Fibroblast of lung (primary cell): ENCODE measurements at regions not wholly inside any gene's neighbourhood (a gene's known extent, or its start where the extent isn't known, plus 50 kb on each side); places are given as distances from the start of the nearest gene placed in this dataset.

Experiments used
- DNase-seq, 2 donors: peaks; one replicate each; pipeline versions ENCODE4 v3.0.0 to v3.0.0-alpha.2; 2010; ENCODE audit warnings: low read depth in 2 of 2
- H2AFZ ChIP-seq: 2 replicates; pipeline ENCODE4 v1.5.1; 2012; ENCODE audit warnings: low read length, control low read depth, inconsistent platforms
- H3K27ac ChIP-seq: 2 replicates; pipeline ENCODE4 v1.5.1; 2011; ENCODE audit warnings: low read length, control low read depth; ENCODE audit not compliant: insufficient read depth
- H3K27me3 ChIP-seq: 2 replicates; pipeline ENCODE4 v1.5.1; 2011; ENCODE audit warnings: mild to moderate bottlenecking, low read length; ENCODE audit not compliant: control insufficient read depth, insufficient read depth
- H3K36me3 ChIP-seq: 2 replicates; pipeline ENCODE4 v1.5.1; 2011; ENCODE audit warnings: low read length; ENCODE audit not compliant: control insufficient read depth, insufficient read depth
- H3K4me1 ChIP-seq: 2 replicates; pipeline ENCODE4 v1.5.1; 2011; ENCODE audit warnings: low read length; ENCODE audit not compliant: control insufficient read depth, insufficient read depth; ENCODE audit errors: extremely low read depth
- H3K4me2 ChIP-seq: 2 replicates; pipeline ENCODE4 v1.5.1; 2011; ENCODE audit warnings: low read length, control low read depth; ENCODE audit not compliant: insufficient read depth; ENCODE audit errors: extremely low read depth
- H3K4me3 ChIP-seq, 4 experiments: fragments of 200-600 bp in 1 of 4; sonication (generic) in 1 of 4; replicated peaks in 1 of 4; 2 replicates each; pipeline ENCODE4 v1.5.1; 2011 to 2016; ENCODE audit warnings: low read length in 4 of 4, low read depth in 3 of 4, mild to moderate bottlenecking in 3 of 4, control low read depth in 2 of 4, inconsistent platforms in 1 of 4, mixed read lengths in 1 of 4; ENCODE audit not compliant: insufficient read depth in 1 of 4; ENCODE audit errors: control extremely low read depth in 1 of 4
- H3K79me2 ChIP-seq: 2 replicates; pipeline ENCODE4 v1.5.1; 2012; ENCODE audit warnings: mild to moderate bottlenecking, low read length, inconsistent platforms; ENCODE audit not compliant: control insufficient read depth, insufficient read depth
- H3K9ac ChIP-seq: 2 replicates; pipeline ENCODE4 v1.5.1; 2011; ENCODE audit warnings: mild to moderate bottlenecking, low read length, control low read depth; ENCODE audit not compliant: insufficient read depth
- H3K9me3 ChIP-seq: 2 replicates; pipeline ENCODE4 v1.5.1; 2012; ENCODE audit warnings: low read depth, low read length; ENCODE audit not compliant: control insufficient read depth, insufficient read depth
- H4K20me1 ChIP-seq: 2 replicates; pipeline ENCODE4 v1.5.1; 2011; ENCODE audit warnings: low read length; ENCODE audit not compliant: control insufficient read depth, insufficient read depth; ENCODE audit errors: extremely low read depth
- EZH2 ChIP-seq: IDR thresholded peaks from 2 replicates; pipeline ENCODE4 v1.5.1; 2012; ENCODE audit warnings: low read length, control low read depth, mild to moderate bottlenecking; ENCODE audit errors: missing control alignments
- TF ChIP-seq, protein P1 (sequence below), 2 donors: IDR thresholded peaks in 1 of 2; conservative IDR thresholded peaks in 1 of 2; 1 replicate in 1 of 2; 2 replicates in 1 of 2; pipeline ENCODE4 v1.5.1; 2011 to 2012; ENCODE audit warnings: low read length in 2 of 2, control low read depth in 1 of 2, inconsistent platforms in 1 of 2, low read depth in 1 of 2, mild to moderate bottlenecking in 1 of 2

DNA sequence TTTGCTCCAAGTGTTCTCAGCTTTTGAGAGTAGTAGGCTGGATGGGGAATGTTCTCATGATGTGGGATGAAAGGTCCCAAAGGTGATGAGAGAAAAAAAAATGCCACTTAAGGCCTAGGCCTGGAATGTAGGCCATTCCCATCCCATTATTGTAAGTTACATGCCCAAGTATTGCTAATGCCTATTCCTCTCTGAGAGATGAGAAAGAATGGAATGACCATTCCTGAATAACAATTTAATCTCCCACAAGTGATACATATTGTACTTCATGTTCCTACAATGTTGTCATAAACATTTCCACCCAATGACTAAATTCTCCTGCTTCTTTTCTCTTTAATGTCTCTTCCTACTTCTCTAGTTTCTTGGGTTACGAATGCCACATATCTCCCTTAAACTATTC is 102.8 kb upstream of the KCNJ16 start:
- H3K27ac ChIP-seq: no peak overlapping the region
- H3K36me3 ChIP-seq: no peaks in the 10 kb centered on the region
- H3K4me1 ChIP-seq: no peaks in the 10 kb centered on the region
- H2AFZ ChIP-seq: no peak overlapping the region
- no peaks in the 10 kb centered on the region for H3K9me3 ChIP-seq
- H3K4me3 ChIP-seq: no peak overlapping the region
- DNase-seq: peak in 1 of 2 donors; percentile 43
- H3K27me3 ChIP-seq: no peaks in the 10 kb centered on the region
- H3K79me2 ChIP-seq: no peaks in the 10 kb centered on the region
- H4K20me1 ChIP-seq: no peaks in the 10 kb centered on the region
- H3K9ac ChIP-seq: no peak overlapping the region
- H3K4me2 ChIP-seq: no peak overlapping the region
- TF ChIP-seq, protein P1, sequence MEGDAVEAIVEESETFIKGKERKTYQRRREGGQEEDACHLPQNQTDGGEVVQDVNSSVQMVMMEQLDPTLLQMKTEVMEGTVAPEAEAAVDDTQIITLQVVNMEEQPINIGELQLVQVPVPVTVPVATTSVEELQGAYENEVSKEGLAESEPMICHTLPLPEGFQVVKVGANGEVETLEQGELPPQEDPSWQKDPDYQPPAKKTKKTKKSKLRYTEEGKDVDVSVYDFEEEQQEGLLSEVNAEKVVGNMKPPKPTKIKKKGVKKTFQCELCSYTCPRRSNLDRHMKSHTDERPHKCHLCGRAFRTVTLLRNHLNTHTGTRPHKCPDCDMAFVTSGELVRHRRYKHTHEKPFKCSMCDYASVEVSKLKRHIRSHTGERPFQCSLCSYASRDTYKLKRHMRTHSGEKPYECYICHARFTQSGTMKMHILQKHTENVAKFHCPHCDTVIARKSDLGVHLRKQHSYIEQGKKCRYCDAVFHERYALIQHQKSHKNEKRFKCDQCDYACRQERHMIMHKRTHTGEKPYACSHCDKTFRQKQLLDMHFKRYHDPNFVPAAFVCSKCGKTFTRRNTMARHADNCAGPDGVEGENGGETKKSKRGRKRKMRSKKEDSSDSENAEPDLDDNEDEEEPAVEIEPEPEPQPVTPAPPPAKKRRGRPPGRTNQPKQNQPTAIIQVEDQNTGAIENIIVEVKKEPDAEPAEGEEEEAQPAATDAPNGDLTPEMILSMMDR (conservative IDR thresholded peaks at IDR 0.05 in 1 of 2, IDR thresholded peaks at IDR 0.05 in 1 of 2; ENCODE audit: low read depth in 1 of 2, low read length in 2 of 2): no peak
- no peak for TF ChIP-seq EZH2

DNA sequence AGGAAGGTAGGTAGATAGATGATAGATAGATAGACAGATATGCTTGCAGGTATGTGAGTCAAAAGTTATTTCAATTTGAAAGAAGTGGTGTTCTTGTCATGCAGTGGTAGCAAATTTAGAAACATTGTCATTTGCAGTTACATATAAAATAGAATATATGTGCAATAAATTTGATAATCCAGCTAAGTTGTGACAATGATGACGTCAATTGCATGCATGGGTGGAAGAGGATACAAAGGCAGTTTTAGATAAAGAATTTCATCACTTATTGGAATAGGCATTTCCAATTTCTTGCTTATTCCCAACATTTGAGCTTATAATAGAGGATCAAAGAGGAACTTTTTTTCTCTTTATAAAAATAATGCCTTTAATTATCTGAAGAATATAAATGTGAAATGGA is 99.2 kb upstream of the KCNJ16 start:
- Histone ChIP-seq H3K27ac (no peak overlapping the region), H3K9me3 (no peaks in the 10 kb centered on the region), H2AFZ (no peak overlapping the region), H3K36me3 (no peaks in the 10 kb centered on the region), H4K20me1 (no peaks in the 10 kb centered on the region), H3K4me2 (no peak overlapping the region), H3K27me3 (no peaks in the 10 kb centered on the region), H3K79me2 (no peaks in the 10 kb centered on the region), H3K4me1 (no peaks in the 10 kb centered on the region), H3K9ac (no peak overlapping the region), H3K4me3 (no peak overlapping the region)
- TF ChIP-seq, protein P1 (conservative IDR thresholded peaks at IDR 0.05 in 1 of 2, IDR thresholded peaks at IDR 0.05 in 1 of 2; ENCODE audit: low read depth in 1 of 2, low read length in 2 of 2): no peak
- TF ChIP-seq EZH2: no peak
- DNase-seq: no peak

DNA sequence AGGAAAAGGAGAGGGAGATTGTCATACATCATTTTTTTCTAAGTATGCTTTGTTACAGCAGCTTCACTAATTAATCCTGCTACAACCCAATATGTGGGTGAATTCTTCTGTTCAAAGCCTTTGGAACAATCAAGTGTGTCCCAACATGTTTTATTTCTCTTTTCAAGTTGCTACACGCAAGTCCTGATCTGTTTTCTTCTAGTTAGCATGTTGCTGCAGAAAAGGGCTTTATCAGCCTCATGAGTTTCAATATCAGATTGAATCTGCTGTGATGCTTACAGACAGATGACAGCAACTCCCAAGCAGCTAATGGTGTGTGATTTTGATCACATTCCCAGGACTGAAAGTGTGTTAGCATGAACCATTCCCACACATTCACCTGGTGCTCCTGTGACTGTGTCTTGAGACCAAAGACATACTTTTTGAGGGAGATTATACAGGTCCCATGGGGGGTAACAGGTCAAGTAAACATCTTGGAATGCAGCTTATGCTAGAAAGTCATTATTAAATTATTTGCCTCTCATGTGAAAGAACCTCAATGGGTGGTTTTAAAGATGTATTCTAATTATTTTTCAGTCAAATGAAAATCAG is 96.9 kb upstream of the KCNJ16 start:
- no peak for DNase-seq
- H3K9ac ChIP-seq: no peak overlapping the region

More for the DNA sequence above, 96.9 kb upstream of the KCNJ16 start:
- Histone ChIP-seq H3K4me3 (no peak overlapping the region), H2AFZ (no peak overlapping the region), H3K9me3 (no peaks in the 10 kb centered on the region), H3K27me3 (no peaks in the 10 kb centered on the region), H3K4me2 (no peak overlapping the region), H4K20me1 (no peaks in the 10 kb centered on the region), H3K27ac (no peak overlapping the region), H3K79me2 (no peaks in the 10 kb centered on the region), H3K4me1 (no peaks in the 10 kb centered on the region), H3K36me3 (no peaks in the 10 kb centered on the region)
- TF ChIP-seq, protein P1 (conservative IDR thresholded peaks at IDR 0.05 in 1 of 2, IDR thresholded peaks at IDR 0.05 in 1 of 2; ENCODE audit: low read depth in 1 of 2, low read length in 2 of 2): no peak
- TF ChIP-seq EZH2: no peak
